Uterus (tissue), 2 donors: ENCODE measurements at regions not wholly inside any gene's neighbourhood (a gene's known extent, or its start where the extent isn't known, plus 50 kb on each side); places are given as distances from the start of the nearest gene placed in this dataset.

Source experiments
- POLR2A ChIP-seq, 2 donors: fragments of 450-650 bp; IDR thresholded peaks; one replicate each; pipeline ENCODE4 v1.6.1; 2016; ENCODE audit warnings: antibody characterized with exemption in 2 of 2, mild to moderate bottlenecking in 1 of 2, moderate library complexity in 1 of 2
- TF ChIP-seq, protein P1 (sequence below), 4 experiments: fragments of 200-600 bp in 2 of 4; fragments of 450-650 bp in 2 of 4; sonication (generic) in 2 of 4; IDR thresholded peaks; one replicate each; pipeline ENCODE4 v1.5.1; 2016 to 2019; ENCODE audit warnings: antibody characterized with exemption in 4 of 4, mild to moderate bottlenecking in 2 of 4, moderate library complexity in 1 of 4

DNA sequence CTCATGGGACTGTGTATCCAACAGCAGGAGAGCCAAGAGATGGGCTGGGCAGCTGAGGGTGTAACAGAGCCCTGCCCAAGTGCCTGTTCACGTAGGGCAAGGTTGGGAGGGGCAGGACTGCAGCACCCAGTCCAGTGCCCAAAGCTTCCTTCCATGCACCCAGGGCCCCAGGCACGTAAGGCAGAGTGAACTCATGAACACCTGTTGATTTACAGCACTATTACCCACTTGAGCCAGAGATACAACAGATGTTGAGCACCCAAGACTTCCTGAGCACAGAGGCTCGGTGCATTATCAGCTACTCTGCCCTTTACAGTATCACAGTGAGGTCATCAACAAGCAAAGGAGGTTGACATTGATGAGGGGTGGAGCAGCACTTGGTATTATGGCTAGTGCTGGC lies 50.2 kb upstream of the FHL2 start:
- TF ChIP-seq, protein P1, sequence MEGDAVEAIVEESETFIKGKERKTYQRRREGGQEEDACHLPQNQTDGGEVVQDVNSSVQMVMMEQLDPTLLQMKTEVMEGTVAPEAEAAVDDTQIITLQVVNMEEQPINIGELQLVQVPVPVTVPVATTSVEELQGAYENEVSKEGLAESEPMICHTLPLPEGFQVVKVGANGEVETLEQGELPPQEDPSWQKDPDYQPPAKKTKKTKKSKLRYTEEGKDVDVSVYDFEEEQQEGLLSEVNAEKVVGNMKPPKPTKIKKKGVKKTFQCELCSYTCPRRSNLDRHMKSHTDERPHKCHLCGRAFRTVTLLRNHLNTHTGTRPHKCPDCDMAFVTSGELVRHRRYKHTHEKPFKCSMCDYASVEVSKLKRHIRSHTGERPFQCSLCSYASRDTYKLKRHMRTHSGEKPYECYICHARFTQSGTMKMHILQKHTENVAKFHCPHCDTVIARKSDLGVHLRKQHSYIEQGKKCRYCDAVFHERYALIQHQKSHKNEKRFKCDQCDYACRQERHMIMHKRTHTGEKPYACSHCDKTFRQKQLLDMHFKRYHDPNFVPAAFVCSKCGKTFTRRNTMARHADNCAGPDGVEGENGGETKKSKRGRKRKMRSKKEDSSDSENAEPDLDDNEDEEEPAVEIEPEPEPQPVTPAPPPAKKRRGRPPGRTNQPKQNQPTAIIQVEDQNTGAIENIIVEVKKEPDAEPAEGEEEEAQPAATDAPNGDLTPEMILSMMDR (IDR thresholded peaks at IDR 0.05), result no peak
- no peak for TF ChIP-seq POLR2A (IDR thresholded peaks at IDR 0.05)
